Panc1 (cell line): ENCODE measurements at regions not wholly inside any gene's neighbourhood (a gene's known extent, or its start where the extent isn't known, plus 50 kb on each side); places are given as distances from the start of the nearest gene placed in this dataset.

Source experiments
- ATAC-seq: fragments of 200-7000 bp; cut with Tn5 transposase; 2 replicates; pipeline ENCODE4 v1.9.1; 2020; ENCODE audit warnings: mild to moderate bottlenecking, moderate library complexity
- BruUV-seq: library from RNA; stranded (reverse); fragments of 400-500 nt; replicated peaks from 2 replicates; lab custom pipeline; 2021; lab: Mats Ljungman, UMichigan
- CTCF ChIA-PET: fragments of 300-600 bp; sonication (Branson Sonifier 250); formaldehyde crosslinking; loops from one replicate; lab custom pipeline; 2022; ENCODE audit warnings: antibody characterized with exemption; lab: Charles Lee
- POLR2A ChIA-PET: fragments of 300-600 bp; sonication (Branson Sonifier 250); formaldehyde crosslinking; loops from one replicate; lab custom pipeline; 2022; ENCODE audit warnings: antibody characterized with exemption; lab: Charles Lee
- DNase-seq: peaks from one replicate; pipeline ENCODE4 v3.0.0-alpha.2; 2010; ENCODE audit warnings: low read depth, low spot score
- H3K27ac ChIP-seq: 2 replicates; pipeline ENCODE4 v1.5.1; 2011; ENCODE audit warnings: mild to moderate bottlenecking, low read length, inconsistent platforms
- H3K27me3 ChIP-seq: fragments of 200-500 bp; sonication (Bioruptor generic); 2 replicates; pipeline ENCODE4 v1.6.0; 2014; ENCODE audit warnings: low read length, inconsistent platforms; ENCODE audit not compliant: control insufficient read depth, insufficient read depth
- H3K36me3 ChIP-seq: fragments of 200-500 bp; sonication (Bioruptor generic); 2 replicates; pipeline ENCODE4 v1.5.1; 2014; ENCODE audit warnings: inconsistent platforms, mild to moderate bottlenecking, low read length, moderate library complexity; ENCODE audit not compliant: control insufficient read depth, insufficient read depth
- H3K4me1 ChIP-seq: 2 replicates; pipeline ENCODE4 v1.5.1; 2011; ENCODE audit warnings: inconsistent platforms, mild to moderate bottlenecking, low read length, moderate library complexity; ENCODE audit not compliant: control insufficient read depth, insufficient read depth
- H3K4me3 ChIP-seq, 2 experiments: 2 replicates each; pipeline ENCODE4 v1.5.1; 2011 to 2012; ENCODE audit warnings: low read depth in 2 of 2, low read length in 2 of 2, mild to moderate bottlenecking in 2 of 2, inconsistent platforms in 1 of 2, moderate library complexity in 1 of 2
- H3K9me3 ChIP-seq: fragments of 200-500 bp; sonication (Bioruptor generic); 2 replicates; pipeline ENCODE4 v1.5.1; 2014; ENCODE audit warnings: low read depth, mild to moderate bottlenecking, inconsistent platforms, low read length, moderate library complexity; ENCODE audit not compliant: control insufficient read depth, insufficient read depth
- CTCF ChIP-seq: fragments of 450-650 bp; IDR thresholded peaks from 2 replicates; pipeline ENCODE4 v1.5.1; 2017; ENCODE audit warnings: mild to moderate bottlenecking
- POLR2AphosphoS5 ChIP-seq: IDR thresholded peaks from 2 replicates; pipeline ENCODE4 v1.6.1; 2012; ENCODE audit warnings: mild to moderate bottlenecking, low read depth, low read length, moderate library complexity
- REST ChIP-seq, 2 experiments: IDR thresholded peaks; 2 replicates each; pipeline ENCODE4 v1.6.1; 2011 to 2012; ENCODE audit warnings: low read depth in 2 of 2, control low read depth in 1 of 2, low read length in 1 of 2, mild to moderate bottlenecking in 1 of 2, moderate library complexity in 1 of 2; ENCODE audit not compliant: insufficient read depth in 1 of 2
- SIN3A ChIP-seq: IDR thresholded peaks from 2 replicates; pipeline ENCODE4 v1.6.1; 2012; ENCODE audit warnings: low read depth, mild to moderate bottlenecking, low read length, moderate library complexity, borderline replicate concordance; ENCODE audit not compliant: insufficient read depth
- TCF7L2 ChIP-seq: IDR thresholded peaks from 2 replicates; pipeline ENCODE4 v1.6.1; 2011; ENCODE audit warnings: mild to moderate bottlenecking, low read depth, low read length, inconsistent platforms
- in situ Hi-C: cut with HindIII; loops from 2 replicates; pipeline ENCODE4 v1.10.0; 2016; ENCODE audit warnings: low sequenced_read_pairs, low pct_unique_long_range_greater_than_20kb
- intact Hi-C: fragments of 100-400 bp; cut with micrococcal nuclease; formaldehyde crosslinking; loops from one replicate; pipeline ENCODE4 v1.10.0; 2022; ENCODE audit not compliant: unreplicated experiment

- no peaks in the 10 kb centered on the region for H3K4me1 ChIP-seq
- H3K9me3 ChIP-seq: no peaks in the 10 kb centered on the region
- ChIA-PET CTCF (no interaction called here), POLR2A (no interaction called here)
- intact Hi-C loops: no loop called here
- no peak for ATAC-seq
- no peaks in the 10 kb centered on the region for H3K27me3 ChIP-seq
- no peak overlapping the region for H3K27ac ChIP-seq
- in situ Hi-C loops: no loop called here
- no peak for TF ChIP-seq POLR2AphosphoS5
- no peak for TF ChIP-seq SIN3A
- no peak for TF ChIP-seq REST (IDR thresholded peaks at IDR 0.05; ENCODE audit: insufficient read depth in 1 of 2, low read depth in 2 of 2, low read length in 1 of 2)
- no peak for TF ChIP-seq CTCF
- no peak for TF ChIP-seq TCF7L2
- BruUV-seq: no TSS peak
- no peak overlapping the region for H3K4me3 ChIP-seq
- H3K36me3 ChIP-seq: no peaks in the 10 kb centered on the region
- no peak for DNase-seq
Observed at GRCh38 chr10:78920011-78920410, 148.8 kb upstream of the ZMIZ1 start.

- no TSS peak for BruUV-seq
- Histone ChIP-seq H3K9me3 (no peaks in the 10 kb centered on the region), H3K27me3 (no peaks in the 10 kb centered on the region), H3K4me1 (no peaks in the 10 kb centered on the region), H3K27ac (no peak overlapping the region), H3K36me3 (no peaks in the 10 kb centered on the region), H3K4me3 (no peak overlapping the region)
- POLR2A ChIA-PET: no interaction called here
- DNase-seq: no peak
- TF ChIP-seq TCF7L2 (no peak), SIN3A (no peak), CTCF (no peak), REST (IDR thresholded peaks at IDR 0.05; ENCODE audit: insufficient read depth in 1 of 2, low read depth in 2 of 2, low read length in 1 of 2) (no peak), POLR2AphosphoS5 (no peak)
- intact Hi-C loops (no loop called here), in situ Hi-C loops (no loop called here)
- ATAC-seq: no peak
- CTCF ChIA-PET: no interaction called here
Observed at GRCh38 chr10:78921895-78922294, 146.9 kb upstream of the ZMIZ1 start.
